Astrocyte (in vitro differentiated cells and primary cell): ENCODE measurements at regions not wholly inside any gene's neighbourhood (a gene's known extent, or its start where the extent isn't known, plus 50 kb on each side); places are given as distances from the start of the nearest gene placed in this dataset.

Experiments used
- CTCF ChIP-seq: IDR thresholded peaks from 2 replicates; pipeline ENCODE4 v1.5.1; 2011; ENCODE audit warnings: low read depth, mild to moderate bottlenecking, inconsistent platforms, low read length, moderate library complexity; ENCODE audit not compliant: insufficient read depth
- EZH2 ChIP-seq: IDR thresholded peaks from 2 replicates; pipeline ENCODE4 v1.6.1; 2012; ENCODE audit warnings: mild to moderate bottlenecking, low read length, inconsistent platforms; ENCODE audit not compliant: insufficient read depth

GRCh38 chr6:168163096-168163731, 84.2 kb upstream of the FRMD1 start:
- no peak for TF ChIP-seq CTCF
- TF ChIP-seq EZH2: no peak
